ENCODE measurements at regions not wholly inside any gene's neighbourhood (a gene's known extent, or its start where the extent isn't known, plus 50 kb on each side); places are given as distances from the start of the nearest gene placed in this dataset.

DNA sequence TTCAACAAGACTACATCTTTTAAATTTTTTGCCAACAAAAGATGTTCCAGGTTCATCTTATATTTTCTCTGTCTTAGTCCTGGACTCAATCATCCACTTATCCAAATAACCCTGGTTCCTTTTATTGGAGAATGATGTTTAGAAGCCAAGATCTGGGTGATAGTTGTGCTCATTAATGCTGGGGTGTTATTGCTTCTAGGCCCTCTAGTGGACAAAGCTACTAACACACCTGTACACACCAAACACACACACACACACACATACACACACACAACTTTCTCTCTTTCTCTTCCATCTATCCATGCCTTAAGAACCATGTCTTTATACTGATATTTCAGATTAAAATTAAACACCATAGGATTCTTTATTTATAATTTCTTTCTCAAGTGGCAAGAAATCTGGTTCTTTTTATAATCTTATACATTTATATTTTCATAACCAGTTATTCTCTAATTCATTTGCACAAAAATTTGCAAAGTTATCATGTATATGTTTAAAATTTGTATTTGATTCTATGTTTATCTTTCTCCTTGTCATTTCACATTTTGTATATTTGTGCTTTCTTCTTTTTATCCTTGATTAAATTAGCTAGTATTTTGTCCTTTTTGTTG is 179.1 kb upstream of the SMIM23 start:
- no peak for DNase-seq

DNA sequence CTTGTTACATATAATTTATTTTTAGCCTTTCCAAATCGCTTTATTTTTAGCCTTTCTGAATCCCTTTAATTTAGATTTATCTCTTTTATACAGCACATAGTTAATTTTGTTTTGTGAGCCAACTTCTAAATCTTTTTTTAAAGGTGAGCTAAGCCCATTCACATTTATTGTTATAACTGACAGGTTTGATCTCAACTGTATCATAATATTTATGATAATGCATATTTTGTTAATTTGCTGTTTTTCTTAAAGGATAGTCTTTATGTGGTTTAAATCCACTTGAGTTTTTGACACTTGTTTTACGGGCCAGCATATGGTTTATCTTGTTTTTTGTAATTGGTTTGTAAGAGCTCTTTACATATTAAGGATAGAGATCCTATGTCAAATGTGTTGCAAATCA is 177.8 kb upstream of the SMIM23 start:
- DNase-seq: no peak

DNA sequence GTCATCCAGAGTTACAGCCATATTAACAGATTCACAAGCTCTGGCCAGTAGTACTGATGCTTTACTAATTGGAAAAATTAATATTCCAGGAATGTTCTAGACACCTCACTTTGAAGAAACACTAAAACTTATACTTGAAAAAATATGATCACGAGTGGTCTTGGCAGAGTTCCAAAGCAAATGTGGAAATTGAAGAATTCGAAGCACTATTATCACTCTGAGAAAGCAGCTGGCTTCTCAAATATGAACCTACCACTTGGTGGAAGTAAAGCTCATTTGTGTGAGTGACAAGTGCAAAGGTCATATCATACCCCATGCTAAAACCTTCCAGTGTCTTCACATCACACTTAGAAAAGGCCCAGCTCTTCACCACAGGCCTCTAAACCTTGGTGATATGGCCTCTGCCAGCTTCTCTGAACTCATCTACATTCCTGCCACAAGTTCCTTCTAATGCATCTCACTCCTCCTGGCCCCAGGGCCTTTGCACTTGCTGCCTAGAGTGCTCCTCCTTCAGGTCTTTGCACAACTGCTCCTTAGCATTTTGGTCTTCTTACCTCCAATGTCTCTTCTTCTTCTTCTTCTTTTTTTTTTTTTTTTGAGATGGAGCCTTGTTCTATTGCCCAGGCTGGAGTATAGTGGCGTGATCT is 175.7 kb upstream of the SMIM23 start:
- DNase-seq: no peak

DNA sequence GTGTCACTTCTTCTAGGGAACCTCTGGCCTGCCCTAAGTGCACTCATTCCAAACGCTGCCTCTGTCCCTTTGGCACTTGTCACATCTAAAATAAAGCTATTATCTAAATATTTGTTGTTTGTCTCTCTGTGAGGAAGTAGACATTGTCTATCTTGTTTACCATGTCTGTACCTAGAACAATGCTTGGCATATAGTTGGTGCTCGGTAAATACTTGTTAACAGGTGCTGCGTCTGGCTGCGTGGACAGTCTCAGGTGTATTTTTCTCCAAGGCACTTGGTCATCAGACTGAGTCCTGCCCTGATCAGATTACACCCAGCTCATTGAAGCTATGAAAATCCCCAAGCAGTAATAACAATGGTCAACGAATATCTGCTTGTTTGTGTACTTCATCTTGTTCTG is 174.9 kb upstream of the SMIM23 start:
- no peak for DNase-seq

DNA sequence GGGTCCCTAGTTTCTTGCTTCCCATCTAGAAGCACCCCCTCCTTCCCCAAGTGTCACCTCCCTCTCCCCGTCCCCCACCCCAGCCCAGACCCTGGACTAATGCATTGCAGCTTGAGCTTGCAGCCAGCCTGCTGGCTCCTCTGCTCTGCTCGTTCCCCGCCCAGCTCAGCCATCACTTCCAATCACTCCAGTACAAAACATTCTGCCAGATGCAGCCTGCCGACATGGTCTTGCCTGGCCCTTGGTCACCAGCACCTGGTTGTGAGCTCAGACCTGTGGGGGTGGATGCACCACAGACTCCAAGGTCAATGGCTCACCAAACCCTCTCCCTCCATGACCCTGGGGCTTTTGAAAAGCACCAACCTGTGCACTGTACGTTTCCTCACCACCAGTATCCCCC is 172.9 kb upstream of the SMIM23 start:
- DNase-seq: no peak

DNA sequence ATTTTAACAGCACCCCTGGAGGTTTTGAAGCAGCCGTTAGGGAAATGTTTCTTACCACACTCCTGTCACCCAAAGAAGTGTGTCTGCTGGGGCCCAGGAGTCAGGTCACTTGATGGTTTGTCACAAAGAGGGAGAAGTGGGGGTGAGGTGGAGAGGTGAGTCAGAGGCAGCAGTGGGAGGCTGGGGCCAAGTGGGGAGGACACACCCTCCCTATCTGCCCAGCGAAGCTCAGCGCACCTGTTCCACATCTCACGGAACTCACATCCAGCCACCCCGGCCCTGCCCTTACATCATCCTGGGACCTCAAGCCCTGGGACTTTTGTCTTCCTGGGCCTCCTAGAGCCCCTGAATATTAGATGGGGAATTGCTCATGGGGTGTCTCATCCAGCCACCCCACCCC is 171.1 kb upstream of the SMIM23 start:
- DNase-seq: no peak

DNA sequence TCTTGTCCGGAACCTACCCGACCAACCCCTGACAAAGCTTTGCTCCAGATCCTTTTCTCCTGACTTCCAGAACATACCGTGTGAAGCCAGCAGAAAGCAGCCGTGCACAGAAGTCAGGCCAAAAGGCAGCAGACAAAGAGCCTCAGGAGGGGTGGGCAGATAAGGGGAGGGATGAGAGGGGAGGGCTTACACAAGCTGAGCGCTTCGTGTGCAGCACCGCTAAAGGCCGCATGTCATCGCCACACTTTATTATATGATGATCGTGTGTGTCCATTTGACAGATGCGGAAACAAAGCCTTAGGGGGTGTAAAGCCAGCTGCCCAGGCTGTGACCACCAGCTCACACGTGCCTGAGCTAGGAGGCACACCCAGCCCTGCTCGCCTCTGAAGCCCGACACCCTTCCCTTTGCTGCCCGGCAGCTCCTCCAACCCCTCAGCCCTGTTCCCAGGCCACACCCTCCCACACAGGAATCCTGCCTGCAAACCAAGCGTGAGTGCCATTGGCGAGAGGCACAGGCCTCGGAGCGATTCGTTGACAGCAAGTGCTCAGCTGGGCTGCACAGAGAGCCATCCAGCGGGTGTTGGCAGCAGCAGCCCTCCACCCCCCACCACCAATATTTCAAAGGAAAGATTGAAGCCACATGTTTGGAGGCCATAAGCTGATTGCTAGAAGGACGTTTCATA is 170.5 kb upstream of the SMIM23 start:
- no peak for DNase-seq

DNA sequence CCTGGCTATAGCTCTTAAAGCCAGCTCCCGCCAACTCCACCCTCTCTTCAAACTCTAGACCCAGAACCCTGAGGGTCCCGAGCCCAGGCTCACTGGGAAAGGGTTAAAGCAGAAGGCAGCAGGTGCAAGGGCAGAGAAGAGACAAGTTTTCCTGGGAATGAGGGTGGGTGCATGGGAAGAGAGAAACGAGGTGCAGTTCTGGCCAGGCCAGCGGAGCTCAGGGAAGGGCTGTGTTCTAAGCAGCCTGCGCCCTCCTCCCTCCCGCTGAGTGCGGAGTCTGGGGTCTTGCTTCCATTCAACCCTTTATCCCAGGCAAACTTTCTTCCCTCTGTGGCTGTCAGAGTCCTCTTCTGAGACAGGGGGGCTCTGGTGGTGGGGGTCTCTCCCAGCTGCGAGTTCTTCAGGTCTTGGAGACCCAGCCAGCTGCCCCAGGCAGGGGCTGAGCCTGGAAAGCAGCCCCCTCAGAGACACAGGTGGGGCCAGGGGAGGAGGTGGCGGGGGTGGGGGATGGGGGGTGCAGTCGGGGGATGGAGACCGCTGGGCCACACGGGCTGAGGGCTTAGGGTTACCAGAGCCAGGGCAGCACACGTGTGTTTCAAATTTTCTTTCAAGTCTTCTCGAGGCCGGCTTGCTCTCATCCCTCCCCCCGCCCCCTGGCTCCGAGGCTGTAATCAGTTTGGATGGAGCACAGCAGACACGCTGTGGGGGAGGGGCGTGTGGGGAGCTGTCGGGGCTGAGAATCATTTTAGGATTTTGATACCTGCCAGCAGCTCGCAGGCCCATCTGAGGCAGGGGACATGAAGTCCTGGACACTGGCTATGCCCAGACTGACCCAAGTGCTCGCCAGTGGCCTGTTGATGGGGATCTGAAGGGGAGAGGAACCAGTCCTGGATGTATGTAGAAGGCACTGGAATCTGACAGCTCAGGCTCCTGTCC is 169.6 kb upstream of the SMIM23 start:
- DNase-seq: no peak

DNA sequence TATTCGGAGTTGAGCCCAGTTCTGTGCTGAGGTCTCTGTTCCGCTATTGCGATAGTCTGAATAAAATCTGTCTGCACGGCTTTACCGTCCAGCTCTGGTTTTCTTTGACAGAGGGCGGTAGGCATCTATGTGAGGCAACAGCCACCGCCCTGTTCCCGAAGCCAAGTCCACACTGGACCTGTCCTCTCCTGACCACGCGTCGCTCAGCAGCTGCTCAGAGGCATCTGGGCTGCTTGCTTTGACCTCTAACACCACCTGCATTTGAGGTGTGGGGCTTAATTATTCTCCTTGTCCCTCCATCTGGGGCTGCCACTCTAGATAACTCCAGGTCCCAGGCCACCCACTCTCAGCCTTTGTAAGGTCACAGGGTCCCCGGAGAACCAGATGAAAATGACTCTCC is 168.4 kb upstream of the SMIM23 start:
- no peak for DNase-seq

DNA sequence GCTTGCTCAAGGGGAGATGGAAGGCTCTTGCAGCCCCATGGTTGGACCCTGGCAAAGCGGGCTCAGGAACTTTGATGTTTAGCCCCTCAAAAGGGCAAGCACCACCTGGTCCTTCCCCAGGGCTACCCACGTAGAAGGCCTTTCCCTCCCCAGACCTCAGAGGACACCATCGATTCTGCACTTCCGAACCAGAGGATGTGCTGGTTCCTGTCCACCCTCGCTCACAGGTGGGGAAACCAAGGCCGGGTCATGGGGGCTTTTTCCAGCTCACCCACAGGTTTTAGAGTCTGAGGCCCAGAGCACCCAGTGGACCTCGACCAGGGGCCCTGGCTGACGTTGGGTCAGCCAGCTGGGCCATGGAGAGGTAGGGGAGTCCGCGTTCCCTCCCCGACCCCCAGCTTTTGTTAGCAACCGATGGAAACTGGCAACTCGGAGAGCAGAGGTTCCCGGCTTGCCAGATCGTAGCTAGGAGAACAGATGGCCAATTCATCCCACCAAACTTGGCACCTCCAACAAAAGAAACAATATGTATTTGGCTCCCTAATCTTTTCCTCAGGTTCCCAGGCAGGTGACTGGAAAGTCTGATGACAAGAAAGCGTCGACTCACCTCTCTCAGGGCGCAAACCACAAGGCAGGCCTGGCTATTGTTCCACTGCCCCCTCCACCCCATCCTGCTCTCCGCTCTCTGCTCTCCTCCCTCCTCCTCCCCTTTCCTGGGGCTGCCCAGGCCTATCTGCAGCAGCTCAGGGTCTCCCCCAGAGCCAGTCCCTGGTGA is 167.6 kb upstream of the SMIM23 start:
- DNase-seq: no peak

DNA sequence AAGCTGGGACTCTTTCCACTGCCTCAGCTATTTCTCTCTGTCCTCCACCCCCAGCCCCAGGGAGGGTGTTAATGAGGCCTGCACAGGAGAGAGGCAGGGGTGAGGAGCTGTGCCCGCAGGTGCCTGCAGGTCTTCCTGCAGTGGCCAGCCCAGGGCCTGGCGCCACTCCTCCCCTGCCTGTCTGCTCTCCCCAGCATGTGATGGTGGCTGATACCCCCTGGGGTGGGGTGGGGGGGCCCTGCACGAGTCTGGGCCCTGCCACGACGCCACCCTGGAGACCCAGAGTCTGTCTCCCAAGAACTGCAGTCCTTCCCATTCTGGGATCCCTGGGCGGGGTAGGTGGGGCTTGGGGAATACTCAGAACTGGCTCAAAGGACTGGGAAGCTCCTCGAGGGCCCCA is 166.4 kb upstream of the SMIM23 start:
- DNase-seq: no peak

DNA sequence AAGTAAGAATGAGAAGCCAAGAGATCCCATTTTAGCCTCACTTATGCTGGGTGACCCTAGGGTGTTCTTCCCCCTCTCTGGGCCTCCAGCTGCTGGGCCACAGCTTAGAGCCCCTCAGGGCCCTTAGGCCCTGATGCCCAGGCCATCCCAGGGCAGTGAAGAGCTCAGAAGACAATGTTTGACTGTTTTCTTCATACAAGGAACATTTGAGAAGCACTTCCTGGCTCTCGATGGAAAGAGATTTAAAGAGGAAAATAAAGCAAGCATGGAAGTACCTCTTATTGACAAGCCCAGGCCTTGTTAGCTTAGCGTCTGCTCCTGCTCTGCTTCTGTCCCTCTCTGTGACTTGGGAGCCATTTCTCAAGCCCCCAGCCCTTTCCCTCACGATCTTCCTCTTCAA is 165.9 kb upstream of the SMIM23 start:
- DNase-seq: no peak

DNA sequence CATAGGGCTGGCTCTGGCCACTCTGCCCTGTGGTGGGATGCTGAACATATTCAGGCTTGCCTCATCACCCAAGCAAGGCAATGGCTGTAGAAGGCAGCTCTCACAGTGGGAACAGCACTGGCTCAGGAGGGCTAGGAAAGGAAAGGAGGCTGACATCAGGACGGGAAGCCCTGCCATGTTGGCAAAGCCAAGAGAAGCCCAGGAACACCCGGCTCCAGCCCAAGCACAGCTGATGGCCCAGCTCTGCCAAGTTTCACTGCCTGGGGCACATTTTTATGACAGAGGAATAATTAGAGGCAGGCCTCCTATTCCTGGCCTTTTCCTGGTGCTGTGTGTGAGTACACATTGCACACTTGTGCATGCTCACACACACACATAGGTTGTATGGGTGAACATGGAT is 163.6 kb upstream of the SMIM23 start:
- no peak for DNase-seq

DNA sequence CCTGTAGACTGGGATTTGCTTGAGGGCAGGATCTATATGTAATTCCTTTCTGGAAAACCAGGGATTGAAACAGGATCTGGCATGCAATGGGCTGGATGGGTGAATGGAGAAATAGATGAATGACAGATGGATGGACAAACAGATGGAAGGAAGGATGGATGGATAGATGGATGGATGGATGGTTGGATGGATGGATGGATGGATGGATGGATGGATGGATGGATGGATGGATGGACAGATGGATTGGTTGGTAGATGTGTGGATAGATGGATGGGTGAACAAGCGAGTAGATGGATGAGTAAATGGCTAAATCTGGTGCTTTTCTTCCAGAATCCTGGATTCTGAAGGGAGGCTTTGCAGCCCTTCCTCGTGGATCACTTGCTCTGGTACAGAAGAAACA is 162.5 kb upstream of the SMIM23 start:
- DNase-seq: no peak

DNA sequence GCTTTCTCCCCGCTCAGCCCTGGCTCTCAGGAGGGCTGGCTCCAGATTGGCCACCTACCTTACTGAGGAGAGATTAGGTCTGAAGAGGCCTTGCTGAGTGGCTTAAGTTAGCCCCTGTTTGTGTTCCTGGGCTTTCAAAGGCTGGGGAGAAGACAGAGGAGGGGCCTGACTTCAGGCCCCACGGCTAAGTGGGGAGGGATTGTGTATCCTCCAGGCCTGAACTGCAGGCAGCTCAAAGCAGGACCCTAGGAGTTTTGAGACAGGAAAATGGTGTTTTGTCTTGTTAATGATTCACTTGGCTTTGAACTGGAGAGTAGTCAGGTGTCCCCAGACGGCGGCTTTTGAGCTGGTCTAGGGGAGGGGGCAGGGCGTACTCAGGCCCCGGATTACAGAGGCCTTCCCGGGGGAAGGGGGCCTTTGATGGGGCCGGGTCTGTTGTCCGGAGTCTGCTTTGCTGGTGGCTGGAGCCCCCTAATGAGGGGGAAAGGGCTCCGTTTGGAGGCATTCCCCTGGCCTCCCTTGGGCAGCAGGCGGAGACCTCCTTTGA is 162.0 kb upstream of the SMIM23 start:
- DNase-seq: no peak

DNA sequence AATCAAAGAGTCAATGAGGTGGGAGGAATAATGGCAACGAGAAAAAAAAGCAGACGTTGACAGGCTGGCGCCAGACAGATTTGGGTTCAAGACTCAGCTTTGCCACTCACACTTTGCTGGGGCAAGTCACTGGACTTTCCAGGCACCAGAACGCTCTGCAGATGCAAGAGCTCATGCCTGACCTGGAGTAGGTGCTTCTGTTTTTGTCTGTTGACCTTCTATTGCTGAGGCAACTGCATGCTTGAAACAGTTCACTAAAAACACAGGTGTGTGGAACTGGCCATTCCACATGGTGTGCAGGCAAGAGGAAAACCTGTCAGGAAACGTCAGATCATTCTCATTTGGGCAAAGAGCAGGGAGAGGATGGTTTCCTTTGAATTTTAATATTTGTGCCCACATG is 161.2 kb upstream of the SMIM23 start:
- no peak for DNase-seq

DNA sequence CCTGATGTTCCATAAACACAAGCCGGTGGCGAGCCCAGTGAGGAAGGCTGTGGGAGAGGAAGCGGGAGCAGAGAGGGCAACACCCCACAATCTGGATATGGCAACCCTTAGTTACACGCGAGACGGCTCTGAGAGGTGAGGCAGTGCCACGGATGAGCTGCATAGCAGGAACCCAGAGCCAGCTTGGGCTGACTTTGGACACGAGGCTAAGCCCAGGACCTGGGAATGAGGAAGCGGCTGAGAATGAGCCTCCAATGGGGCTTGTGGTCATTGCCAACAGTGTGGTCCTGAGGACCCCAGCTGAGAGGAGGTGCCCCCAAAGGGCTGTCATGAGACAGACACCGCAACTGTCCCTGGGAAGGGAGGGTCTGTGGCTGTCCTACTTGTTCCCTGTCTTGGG is 160.0 kb upstream of the SMIM23 start:
- DNase-seq: no peak

DNA sequence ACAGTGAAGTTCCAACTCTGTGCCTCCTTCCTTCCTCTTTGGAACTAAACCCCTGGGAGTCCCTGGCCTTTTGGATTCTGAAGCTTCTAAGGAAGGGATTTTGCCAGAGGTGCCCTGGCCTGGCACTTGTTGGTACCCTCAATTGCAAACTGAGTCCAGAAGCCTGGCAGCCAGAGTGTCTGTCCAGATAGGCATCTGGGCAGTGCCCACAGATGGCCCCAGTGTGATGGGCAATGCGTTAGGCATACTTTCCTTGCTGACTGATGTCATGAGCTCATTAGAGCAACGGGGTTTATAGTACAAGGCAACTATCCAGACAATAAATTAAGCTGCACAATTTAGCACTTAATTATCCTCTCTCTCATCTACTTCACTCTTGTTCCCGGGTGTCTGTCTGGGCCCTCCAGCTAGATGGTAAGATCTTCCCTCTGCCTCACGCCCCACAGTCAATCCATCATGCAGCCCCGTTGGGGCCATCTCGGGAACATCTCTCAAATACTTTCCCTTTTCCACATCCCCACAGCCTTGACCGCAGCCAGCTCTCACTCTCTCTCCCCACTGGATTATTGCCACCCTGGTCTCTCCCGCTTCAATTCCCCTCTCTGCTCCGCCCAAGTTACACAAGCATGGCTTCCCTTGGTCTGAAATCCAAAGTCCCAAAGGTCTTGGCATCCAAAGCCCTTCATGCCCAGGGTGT is 157.5 kb upstream of the SMIM23 start:
- no peak for DNase-seq

DNA sequence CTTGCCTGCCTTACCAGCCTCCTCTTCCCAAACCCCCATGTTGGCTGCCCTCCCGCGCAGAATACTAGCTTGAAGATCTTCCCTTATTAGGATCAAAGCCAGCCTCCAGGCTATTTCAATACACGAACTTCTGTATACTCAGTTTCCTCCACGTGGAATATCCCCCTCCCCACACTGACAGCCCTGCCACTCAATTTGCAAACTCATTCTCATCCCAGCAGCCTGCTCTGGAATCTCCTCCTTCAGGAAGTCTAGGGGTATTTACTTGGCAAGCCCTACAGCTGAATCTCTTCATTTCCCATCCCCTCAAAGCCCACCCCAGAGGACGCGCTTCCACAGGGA is 157.0 kb upstream of the SMIM23 start:
- DNase-seq: no peak

DNA sequence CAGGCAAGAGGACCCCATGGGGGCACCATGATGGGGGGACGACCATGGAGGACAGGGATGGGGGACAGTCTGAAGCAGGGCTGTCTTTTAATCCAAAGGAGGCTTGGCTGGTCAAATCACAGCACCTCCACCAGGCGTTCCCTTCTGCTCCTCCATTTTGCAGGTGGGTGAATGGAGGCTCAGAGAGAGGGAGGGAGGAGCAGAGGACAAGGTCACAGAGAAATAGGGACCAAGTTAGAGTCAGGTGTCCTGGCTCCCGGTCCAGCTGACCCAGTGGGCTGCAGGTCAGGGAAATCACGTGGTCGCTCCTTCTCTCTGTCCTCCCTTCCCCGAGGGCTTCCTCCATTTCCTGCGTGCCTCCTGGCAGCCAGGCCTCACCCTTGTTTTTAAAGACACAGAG is 156.4 kb upstream of the SMIM23 start:
- DNase-seq: no peak

DNA sequence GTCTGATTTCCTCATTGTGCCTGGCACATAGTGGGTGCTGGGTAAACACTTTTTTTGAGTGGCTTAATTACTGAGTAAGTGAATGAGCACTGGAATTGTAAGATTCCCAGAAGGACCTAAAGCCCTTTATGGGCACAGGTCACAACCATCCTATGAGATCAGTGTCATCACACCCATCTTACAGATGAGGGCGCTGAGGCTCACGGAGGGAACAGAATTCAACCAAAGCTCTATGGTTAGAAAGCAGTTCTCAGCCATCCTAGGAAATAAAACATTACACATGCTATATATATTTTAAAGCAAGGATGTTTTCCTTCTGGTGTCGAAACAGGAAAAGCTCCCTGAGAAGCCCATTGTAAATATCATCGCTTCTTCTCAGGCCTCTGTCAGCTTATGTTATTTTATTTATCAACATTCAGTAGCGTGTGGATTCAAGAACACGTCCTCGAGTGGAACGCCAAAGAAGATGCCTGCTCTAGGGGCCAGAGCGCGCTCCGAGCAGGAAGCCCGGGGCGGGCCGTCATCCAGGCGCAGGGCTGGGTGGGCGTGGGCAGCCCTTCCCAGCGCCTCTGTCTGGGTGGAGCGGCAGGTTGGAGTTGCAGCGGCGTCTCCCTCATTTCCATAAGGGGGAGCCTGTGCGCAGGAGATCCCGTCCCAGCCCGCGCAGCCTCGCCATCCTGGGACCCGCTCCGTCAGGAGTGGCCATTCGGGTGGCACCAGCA is 155.8 kb upstream of the SMIM23 start:
- DNase-seq: peak; percentile 15
